ENCODE measurements at regions not wholly inside any gene's neighbourhood (a gene's known extent, or its start where the extent isn't known, plus 50 kb on each side); places are given as distances from the start of the nearest gene placed in this dataset.

GRCh38 chr20:20786428-20786827 is 74.0 kb upstream of the RALGAPA2 start:
- TF ChIP-seq SETDB1 (IDR thresholded peaks at IDR 0.05; ENCODE audit: low read length) (no peak), CBX5 (IDR thresholded peaks at IDR 0.05; ENCODE audit: borderline replicate concordance, low read depth) (no peak), CTCF (IDR thresholded peaks at IDR 0.05 in 2 of 3, conservative IDR thresholded peaks at IDR 0.05 in 1 of 3; ENCODE audit: insufficient read depth in 2 of 3, low read depth in 1 of 3, low read length in 3 of 3) (no peak), RAD51 (IDR thresholded peaks at IDR 0.05; ENCODE audit: borderline replicate concordance, low read depth) (no peak), ARHGAP35 (IDR thresholded peaks at IDR 0.05; ENCODE audit: partially characterized antibody) (no peak), SIN3A (IDR thresholded peaks at IDR 0.05; ENCODE audit: borderline replicate concordance in 2 of 2, control insufficient read depth in 1 of 2, low read depth in 2 of 2, low read length in 2 of 2) (no peak), FOXP1 (CRISPR knock-in tag; IDR thresholded peaks at IDR 0.05) (no peak), POLR2A (conservative IDR thresholded peaks at IDR 0.05) (no peak), SMARCC2 (IDR thresholded peaks at IDR 0.05; ENCODE audit: low read depth) (no peak), NRF1 (conservative IDR thresholded peaks at IDR 0.05 in 1 of 2, IDR thresholded peaks at IDR 0.05 in 1 of 2) (no peak), NR2C1 (IDR thresholded peaks at IDR 0.05) (no peak), NR2C1 (tag; IDR thresholded peaks at IDR 0.05) (no peak), GATAD2A (IDR thresholded peaks at IDR 0.05) (no peak)

All from K562 (cell line).